D721Med (cell line): ENCODE measurements at regions not wholly inside any gene's neighbourhood (a gene's known extent, or its start where the extent isn't known, plus 50 kb on each side); places are given as distances from the start of the nearest gene placed in this dataset.

Source experiments
- DNase-seq: peaks from one replicate; pipeline ENCODE4 v3.0.0; 2011; ENCODE audit warnings: low spot score; ENCODE audit not compliant: insufficient read length
- FAIRE-seq: peaks from 2 replicates; lab custom pipeline; 2011; peaks lifted over from hg19 to GRCh38; lab: Jason Lieb, UNC
- TF ChIP-seq, protein P1 (sequence below): IDR thresholded peaks from 2 replicates; pipeline ENCODE4 v1.5.1; 2012; ENCODE audit warnings: mild to moderate bottlenecking, control low read depth; ENCODE audit not compliant: insufficient read depth; ENCODE audit errors: missing control alignments

DNA sequence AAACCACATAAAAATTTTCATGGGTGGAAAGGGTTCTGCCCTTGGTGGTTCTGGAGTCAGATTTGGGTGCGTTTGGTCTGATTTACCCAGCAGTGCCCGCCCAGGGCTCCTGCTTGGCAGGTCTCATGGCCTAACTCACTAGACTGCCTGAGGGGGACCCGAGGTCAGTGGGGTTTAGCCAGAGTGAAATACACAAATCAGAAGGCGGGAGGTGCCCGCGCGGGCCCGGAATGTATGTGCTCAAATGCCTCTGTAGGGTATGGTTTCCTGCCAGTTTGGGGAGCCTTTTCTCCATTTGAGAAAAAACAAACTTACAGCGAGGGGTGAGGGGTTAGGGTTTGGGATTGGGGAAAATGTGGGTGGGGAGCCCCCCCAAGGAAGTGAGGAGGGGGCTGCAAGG is 70.9 kb upstream of the POLG start:
- TF ChIP-seq, protein P1, sequence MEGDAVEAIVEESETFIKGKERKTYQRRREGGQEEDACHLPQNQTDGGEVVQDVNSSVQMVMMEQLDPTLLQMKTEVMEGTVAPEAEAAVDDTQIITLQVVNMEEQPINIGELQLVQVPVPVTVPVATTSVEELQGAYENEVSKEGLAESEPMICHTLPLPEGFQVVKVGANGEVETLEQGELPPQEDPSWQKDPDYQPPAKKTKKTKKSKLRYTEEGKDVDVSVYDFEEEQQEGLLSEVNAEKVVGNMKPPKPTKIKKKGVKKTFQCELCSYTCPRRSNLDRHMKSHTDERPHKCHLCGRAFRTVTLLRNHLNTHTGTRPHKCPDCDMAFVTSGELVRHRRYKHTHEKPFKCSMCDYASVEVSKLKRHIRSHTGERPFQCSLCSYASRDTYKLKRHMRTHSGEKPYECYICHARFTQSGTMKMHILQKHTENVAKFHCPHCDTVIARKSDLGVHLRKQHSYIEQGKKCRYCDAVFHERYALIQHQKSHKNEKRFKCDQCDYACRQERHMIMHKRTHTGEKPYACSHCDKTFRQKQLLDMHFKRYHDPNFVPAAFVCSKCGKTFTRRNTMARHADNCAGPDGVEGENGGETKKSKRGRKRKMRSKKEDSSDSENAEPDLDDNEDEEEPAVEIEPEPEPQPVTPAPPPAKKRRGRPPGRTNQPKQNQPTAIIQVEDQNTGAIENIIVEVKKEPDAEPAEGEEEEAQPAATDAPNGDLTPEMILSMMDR: no peak
- no peak for FAIRE-seq
- no peak for DNase-seq

DNA sequence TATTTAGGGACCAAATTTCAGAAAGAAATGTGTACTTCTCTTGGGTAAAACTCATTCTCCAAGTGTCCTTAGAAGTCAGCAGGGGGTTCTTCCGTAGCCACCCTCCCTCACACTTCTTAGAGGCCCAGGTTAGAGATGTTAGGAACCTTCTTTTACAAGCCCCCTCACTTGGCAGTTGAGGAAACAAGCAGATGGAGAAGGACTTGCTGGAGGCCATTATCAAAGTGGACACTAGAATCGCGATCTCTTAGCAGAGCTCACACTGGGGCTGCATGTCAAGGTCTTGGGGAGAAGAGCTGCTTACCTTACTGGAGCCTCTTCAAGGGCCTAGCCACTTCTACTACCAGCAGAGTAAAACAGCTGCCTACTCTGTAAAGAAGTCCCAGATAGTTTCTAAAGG is 69.4 kb upstream of the POLG start:
- FAIRE-seq: no peak
- no peak for DNase-seq
- TF ChIP-seq, protein P1: no peak

DNA sequence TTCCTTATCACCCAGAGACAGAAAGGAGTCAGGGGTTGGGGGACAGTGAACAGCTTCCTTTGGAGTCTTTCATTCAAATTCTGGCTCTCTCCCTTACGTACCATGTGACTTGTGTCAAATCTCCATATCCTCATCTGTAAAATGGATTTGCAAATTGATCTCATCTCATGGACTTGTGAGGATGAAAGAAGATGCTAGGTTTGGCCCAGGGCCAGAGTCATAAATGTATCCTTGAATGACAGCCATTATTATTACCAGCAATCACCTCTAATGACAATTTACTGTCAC is 67.8 kb upstream of the POLG start:
- TF ChIP-seq, protein P1: no peak
- no peak for DNase-seq
- no peak for FAIRE-seq

DNA sequence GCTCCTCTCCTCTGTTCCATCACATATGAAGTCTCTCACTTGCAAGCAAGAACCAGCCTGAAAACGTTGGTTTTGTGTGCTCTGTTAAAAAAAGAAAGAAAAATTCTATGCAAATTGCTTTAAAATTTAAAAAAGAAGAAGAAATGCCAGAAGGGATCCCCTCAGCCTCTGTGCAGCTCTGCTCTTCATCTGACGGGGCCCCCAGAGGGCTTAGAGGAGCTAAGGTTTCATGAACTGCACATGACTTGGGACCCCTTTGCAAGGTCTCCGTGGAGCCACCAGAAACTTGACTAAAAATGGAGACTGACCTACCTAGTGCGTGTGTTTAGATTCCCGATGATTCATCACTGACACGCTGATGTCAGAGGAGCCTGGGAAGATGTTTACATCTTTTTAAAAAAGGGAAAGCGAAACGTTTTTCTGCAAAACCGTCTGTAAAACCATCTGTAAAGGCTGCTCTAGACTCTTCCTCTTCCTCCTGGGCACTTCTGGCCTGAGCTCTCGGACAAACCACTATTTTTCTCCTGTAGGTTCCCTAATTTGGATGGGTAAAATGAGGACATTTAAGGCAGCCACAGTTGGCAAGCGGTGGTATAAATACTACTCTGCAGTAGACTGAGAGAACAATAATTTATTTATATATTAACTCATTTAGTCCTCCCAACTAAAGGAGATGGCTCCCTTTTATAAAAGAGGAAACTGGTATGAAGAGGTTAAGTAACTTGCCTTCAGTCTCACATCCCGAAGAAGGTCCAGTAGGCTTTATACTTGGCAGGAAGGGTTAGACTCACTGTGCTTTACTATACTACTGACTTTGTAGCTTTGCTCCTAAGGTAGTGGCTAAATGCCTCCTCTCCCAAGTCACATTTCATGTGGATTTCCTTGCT is 67.2 kb upstream of the POLG start:
- FAIRE-seq (no peak), DNase-seq (no peak)
- TF ChIP-seq, protein P1: no peak

DNA sequence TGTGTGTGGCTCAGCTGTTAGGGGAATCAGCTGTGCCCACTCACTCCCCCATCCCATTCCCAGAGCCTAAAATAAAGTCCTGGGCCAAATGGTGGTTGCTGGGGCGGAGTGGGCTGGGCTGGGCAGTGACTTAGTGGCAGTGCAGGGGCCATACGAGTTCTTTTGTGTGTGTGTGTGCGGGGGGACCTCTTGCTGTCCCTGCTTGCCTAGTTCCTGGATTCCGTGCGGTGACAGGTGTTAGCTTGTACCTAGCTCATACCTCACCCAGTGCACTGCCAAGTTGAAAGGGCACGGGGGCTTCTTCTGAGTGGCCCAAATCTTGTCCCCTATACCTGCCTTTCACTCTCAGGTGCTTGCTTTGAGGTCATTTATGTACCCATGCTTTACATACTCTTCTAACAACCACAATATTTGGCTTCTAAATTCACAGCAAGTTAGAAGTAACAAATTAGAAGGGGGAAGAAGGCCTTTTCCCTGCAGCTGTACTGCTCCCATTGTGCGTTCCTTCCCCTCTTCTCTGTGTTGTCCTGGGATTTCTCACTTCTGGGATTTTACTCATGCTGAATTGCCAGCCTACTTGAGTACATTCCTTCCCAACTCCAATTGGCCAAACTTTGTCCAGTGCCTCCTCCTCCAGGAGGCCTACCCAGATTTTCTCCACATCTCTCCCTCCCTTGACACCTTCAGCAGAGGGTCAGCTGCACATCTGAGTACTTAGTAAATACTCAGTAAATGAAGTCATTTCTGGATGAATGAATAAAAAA is 66.3 kb upstream of the POLG start:
- TF ChIP-seq, protein P1: no peak
- DNase-seq (no peak), FAIRE-seq (no peak)

DNA sequence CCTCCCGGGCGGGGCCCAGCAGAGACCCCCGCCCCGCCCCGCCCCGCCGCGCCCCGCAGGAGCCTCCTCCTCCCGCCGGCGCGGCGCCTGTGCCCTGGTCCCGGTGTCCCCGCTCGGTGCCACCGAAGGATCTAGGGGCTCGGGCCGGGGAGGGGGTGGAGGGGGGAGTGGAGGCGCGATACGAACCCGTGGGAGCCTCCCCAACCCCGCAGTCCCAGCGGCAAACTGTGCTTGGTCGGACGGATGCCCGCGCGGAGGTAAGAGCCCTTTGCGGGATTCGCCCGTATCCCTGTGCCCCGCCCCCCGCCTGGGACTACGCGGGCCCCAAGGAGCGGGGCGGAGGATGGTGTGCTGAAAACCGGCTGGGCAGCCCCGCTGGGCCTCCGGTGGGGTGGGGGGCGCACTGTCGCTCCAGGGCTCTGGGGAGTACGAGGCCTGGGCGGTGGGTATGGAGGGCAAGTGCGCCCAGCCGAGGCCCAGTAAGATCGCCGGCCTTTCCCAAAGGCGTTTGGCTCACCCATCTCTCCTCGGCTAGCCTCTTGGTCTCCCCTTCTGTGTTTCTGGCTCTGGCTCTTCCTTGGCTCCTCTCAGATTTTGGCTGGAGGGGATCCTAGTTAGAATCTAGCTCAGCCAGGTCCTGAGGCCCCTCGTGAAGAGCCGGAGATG is 65.6 kb upstream of the POLG start:
- TF ChIP-seq, protein P1: no peak
- no peak for FAIRE-seq
- DNase-seq: no peak
